Panc1 (cell line): ENCODE measurements at regions not wholly inside any gene's neighbourhood (a gene's known extent, or its start where the extent isn't known, plus 50 kb on each side); places are given as distances from the start of the nearest gene placed in this dataset.

ENCODE experiments used
- ATAC-seq: fragments of 200-7000 bp; cut with Tn5 transposase; 2 replicates; pipeline ENCODE4 v1.9.1; 2020; ENCODE audit warnings: mild to moderate bottlenecking, moderate library complexity
- BruUV-seq: library from RNA; stranded (reverse); fragments of 400-500 nt; replicated peaks from 2 replicates; lab custom pipeline; 2021; lab: Mats Ljungman, UMichigan
- CTCF ChIA-PET: fragments of 300-600 bp; sonication (Branson Sonifier 250); formaldehyde crosslinking; loops from one replicate; lab custom pipeline; 2022; ENCODE audit warnings: antibody characterized with exemption; lab: Charles Lee
- POLR2A ChIA-PET: fragments of 300-600 bp; sonication (Branson Sonifier 250); formaldehyde crosslinking; loops from one replicate; lab custom pipeline; 2022; ENCODE audit warnings: antibody characterized with exemption; lab: Charles Lee
- DNase-seq: peaks from one replicate; pipeline ENCODE4 v3.0.0-alpha.2; 2010; ENCODE audit warnings: low read depth, low spot score
- H3K27ac ChIP-seq: 2 replicates; pipeline ENCODE4 v1.5.1; 2011; ENCODE audit warnings: mild to moderate bottlenecking, low read length, inconsistent platforms
- H3K27me3 ChIP-seq: fragments of 200-500 bp; sonication (Bioruptor generic); 2 replicates; pipeline ENCODE4 v1.6.0; 2014; ENCODE audit warnings: low read length, inconsistent platforms; ENCODE audit not compliant: control insufficient read depth, insufficient read depth
- H3K36me3 ChIP-seq: fragments of 200-500 bp; sonication (Bioruptor generic); 2 replicates; pipeline ENCODE4 v1.5.1; 2014; ENCODE audit warnings: inconsistent platforms, mild to moderate bottlenecking, low read length, moderate library complexity; ENCODE audit not compliant: control insufficient read depth, insufficient read depth
- H3K4me1 ChIP-seq: 2 replicates; pipeline ENCODE4 v1.5.1; 2011; ENCODE audit warnings: inconsistent platforms, mild to moderate bottlenecking, low read length, moderate library complexity; ENCODE audit not compliant: control insufficient read depth, insufficient read depth
- H3K4me3 ChIP-seq, 2 experiments: 2 replicates each; pipeline ENCODE4 v1.5.1; 2011 to 2012; ENCODE audit warnings: low read depth in 2 of 2, low read length in 2 of 2, mild to moderate bottlenecking in 2 of 2, inconsistent platforms in 1 of 2, moderate library complexity in 1 of 2
- H3K9me3 ChIP-seq: fragments of 200-500 bp; sonication (Bioruptor generic); 2 replicates; pipeline ENCODE4 v1.5.1; 2014; ENCODE audit warnings: low read depth, mild to moderate bottlenecking, inconsistent platforms, low read length, moderate library complexity; ENCODE audit not compliant: control insufficient read depth, insufficient read depth
- POLR2AphosphoS5 ChIP-seq: IDR thresholded peaks from 2 replicates; pipeline ENCODE4 v1.6.1; 2012; ENCODE audit warnings: mild to moderate bottlenecking, low read depth, low read length, moderate library complexity
- SIN3A ChIP-seq: IDR thresholded peaks from 2 replicates; pipeline ENCODE4 v1.6.1; 2012; ENCODE audit warnings: low read depth, mild to moderate bottlenecking, low read length, moderate library complexity, borderline replicate concordance; ENCODE audit not compliant: insufficient read depth
- TCF7L2 ChIP-seq: IDR thresholded peaks from 2 replicates; pipeline ENCODE4 v1.6.1; 2011; ENCODE audit warnings: mild to moderate bottlenecking, low read depth, low read length, inconsistent platforms
- in situ Hi-C: cut with HindIII; loops from 2 replicates; pipeline ENCODE4 v1.10.0; 2016; ENCODE audit warnings: low sequenced_read_pairs, low pct_unique_long_range_greater_than_20kb
- intact Hi-C: fragments of 100-400 bp; cut with micrococcal nuclease; formaldehyde crosslinking; loops from one replicate; pipeline ENCODE4 v1.10.0; 2022; ENCODE audit not compliant: unreplicated experiment
- TF ChIP-seq, protein P1 (sequence below): fragments of 450-650 bp; IDR thresholded peaks from 2 replicates; pipeline ENCODE4 v1.5.1; 2017; ENCODE audit warnings: mild to moderate bottlenecking
- TF ChIP-seq, protein P2 (sequence below), 2 experiments: IDR thresholded peaks; 2 replicates each; pipeline ENCODE4 v1.6.1; 2011 to 2012; ENCODE audit warnings: low read depth in 2 of 2, control low read depth in 1 of 2, low read length in 1 of 2, mild to moderate bottlenecking in 1 of 2, moderate library complexity in 1 of 2; ENCODE audit not compliant: insufficient read depth in 1 of 2

DNA sequence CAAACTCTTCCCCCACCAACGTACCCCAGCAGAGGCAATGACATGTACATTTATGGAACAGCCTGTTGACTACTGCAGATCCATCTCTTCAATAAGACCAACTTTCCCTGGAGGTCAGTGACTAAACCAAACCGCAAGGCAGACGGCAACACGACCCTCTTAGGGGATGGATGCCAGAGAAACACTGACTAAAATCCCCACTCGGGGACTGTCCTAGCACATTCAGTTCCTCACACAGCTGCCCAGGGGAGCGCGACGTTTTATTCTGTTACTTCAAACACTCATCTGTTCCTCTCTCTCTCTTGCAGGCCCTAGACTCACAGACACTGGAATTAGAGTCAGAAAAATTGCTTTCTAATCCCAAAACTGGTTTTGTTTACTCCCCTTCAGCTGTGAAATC is 146.5 kb upstream of the PRSS1 start:
- in situ Hi-C loops = no loop called here
- 0 out of 2 replicates have a peak, but pooled peaks cover 5% of the 10 kb centered on the region for H3K27me3 ChIP-seq
- TF ChIP-seq, protein P1, sequence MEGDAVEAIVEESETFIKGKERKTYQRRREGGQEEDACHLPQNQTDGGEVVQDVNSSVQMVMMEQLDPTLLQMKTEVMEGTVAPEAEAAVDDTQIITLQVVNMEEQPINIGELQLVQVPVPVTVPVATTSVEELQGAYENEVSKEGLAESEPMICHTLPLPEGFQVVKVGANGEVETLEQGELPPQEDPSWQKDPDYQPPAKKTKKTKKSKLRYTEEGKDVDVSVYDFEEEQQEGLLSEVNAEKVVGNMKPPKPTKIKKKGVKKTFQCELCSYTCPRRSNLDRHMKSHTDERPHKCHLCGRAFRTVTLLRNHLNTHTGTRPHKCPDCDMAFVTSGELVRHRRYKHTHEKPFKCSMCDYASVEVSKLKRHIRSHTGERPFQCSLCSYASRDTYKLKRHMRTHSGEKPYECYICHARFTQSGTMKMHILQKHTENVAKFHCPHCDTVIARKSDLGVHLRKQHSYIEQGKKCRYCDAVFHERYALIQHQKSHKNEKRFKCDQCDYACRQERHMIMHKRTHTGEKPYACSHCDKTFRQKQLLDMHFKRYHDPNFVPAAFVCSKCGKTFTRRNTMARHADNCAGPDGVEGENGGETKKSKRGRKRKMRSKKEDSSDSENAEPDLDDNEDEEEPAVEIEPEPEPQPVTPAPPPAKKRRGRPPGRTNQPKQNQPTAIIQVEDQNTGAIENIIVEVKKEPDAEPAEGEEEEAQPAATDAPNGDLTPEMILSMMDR = no peak
- TF ChIP-seq, protein P2, sequence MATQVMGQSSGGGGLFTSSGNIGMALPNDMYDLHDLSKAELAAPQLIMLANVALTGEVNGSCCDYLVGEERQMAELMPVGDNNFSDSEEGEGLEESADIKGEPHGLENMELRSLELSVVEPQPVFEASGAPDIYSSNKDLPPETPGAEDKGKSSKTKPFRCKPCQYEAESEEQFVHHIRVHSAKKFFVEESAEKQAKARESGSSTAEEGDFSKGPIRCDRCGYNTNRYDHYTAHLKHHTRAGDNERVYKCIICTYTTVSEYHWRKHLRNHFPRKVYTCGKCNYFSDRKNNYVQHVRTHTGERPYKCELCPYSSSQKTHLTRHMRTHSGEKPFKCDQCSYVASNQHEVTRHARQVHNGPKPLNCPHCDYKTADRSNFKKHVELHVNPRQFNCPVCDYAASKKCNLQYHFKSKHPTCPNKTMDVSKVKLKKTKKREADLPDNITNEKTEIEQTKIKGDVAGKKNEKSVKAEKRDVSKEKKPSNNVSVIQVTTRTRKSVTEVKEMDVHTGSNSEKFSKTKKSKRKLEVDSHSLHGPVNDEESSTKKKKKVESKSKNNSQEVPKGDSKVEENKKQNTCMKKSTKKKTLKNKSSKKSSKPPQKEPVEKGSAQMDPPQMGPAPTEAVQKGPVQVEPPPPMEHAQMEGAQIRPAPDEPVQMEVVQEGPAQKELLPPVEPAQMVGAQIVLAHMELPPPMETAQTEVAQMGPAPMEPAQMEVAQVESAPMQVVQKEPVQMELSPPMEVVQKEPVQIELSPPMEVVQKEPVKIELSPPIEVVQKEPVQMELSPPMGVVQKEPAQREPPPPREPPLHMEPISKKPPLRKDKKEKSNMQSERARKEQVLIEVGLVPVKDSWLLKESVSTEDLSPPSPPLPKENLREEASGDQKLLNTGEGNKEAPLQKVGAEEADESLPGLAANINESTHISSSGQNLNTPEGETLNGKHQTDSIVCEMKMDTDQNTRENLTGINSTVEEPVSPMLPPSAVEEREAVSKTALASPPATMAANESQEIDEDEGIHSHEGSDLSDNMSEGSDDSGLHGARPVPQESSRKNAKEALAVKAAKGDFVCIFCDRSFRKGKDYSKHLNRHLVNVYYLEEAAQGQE (IDR thresholded peaks at IDR 0.05; ENCODE audit: insufficient read depth in 1 of 2, low read depth in 2 of 2, low read length in 1 of 2) = no peak
- TF ChIP-seq SIN3A (no peak), TCF7L2 (no peak), POLR2AphosphoS5 (no peak)
- CTCF ChIA-PET = interaction anchor here (1.0 to 1.6 kb wide), 2 partner anchors 26 to 67 kb away, joined by 3 to 9 read pairs; no protein-coding TSS in a partner anchor
- H3K4me3 ChIP-seq = no peak overlapping the region
- H3K27ac ChIP-seq = no peak overlapping the region
- no peaks in the 10 kb centered on the region for H3K36me3 ChIP-seq
- DNase-seq (no peak), ATAC-seq (no peak)
- no TSS peak for BruUV-seq
- H3K9me3 ChIP-seq = no peaks in the 10 kb centered on the region
- H3K4me1 ChIP-seq = no peaks in the 10 kb centered on the region; the same call in 1 of the 2 replicates
- POLR2A ChIA-PET = no interaction called here
- intact Hi-C loops = loop anchor here (5.0 to 10.0 kb wide), 2 partner anchors 182 to 400 kb away; no protein-coding TSS in a partner anchor

DNA sequence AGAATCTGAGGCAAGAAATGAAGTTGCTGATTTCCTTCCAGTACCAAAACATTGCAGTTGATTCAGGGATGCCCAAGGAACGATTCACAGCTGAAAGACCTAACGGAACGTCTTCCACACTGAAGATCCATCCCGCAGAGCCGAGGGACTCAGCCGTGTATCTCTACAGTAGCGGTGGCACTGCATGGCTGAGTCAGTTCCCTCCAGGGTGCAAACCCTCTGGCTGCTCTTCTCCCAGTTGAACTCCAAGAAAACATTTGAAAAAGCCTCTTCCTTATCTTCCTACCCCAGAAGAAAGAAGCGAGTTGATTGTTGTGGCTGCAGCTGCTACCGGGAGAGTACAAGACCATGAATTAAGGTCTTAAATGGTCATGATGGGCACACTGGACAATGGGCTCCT is 147.1 kb upstream of the PRSS1 start:
- H3K9me3 ChIP-seq = no peaks in the 10 kb centered on the region
- no peak overlapping the region for H3K4me3 ChIP-seq
- BruUV-seq = no TSS peak
- no peak for DNase-seq
- 0 out of 2 replicates have a peak, but pooled peaks cover 5% of the 10 kb centered on the region for H3K27me3 ChIP-seq
- POLR2A ChIA-PET = no interaction called here
- no peaks in the 10 kb centered on the region for H3K36me3 ChIP-seq
- ATAC-seq = 0 out of 2 replicates have a peak, but pooled peaks have one; percentile 26
- no peak overlapping the region for H3K27ac ChIP-seq
- H3K4me1 ChIP-seq = no peaks in the 10 kb centered on the region; the same call in 1 of the 2 replicates
- intact Hi-C loops (loop anchor here (5.0 to 10.0 kb wide), 2 partner anchors 183 to 400 kb away; no protein-coding TSS in a partner anchor), in situ Hi-C loops (no loop called here)
- TF ChIP-seq POLR2AphosphoS5 (no peak), TCF7L2 (no peak)
- TF ChIP-seq, protein P1 = no peak
- CTCF ChIA-PET = interaction anchor here (1.0 kb wide), 1 partner anchor 27 kb away, joined by 3 read pairs; no protein-coding TSS in a partner anchor
